Muscle of leg (tissue), 3 donors: ENCODE measurements at regions not wholly inside any gene's neighbourhood (a gene's known extent, or its start where the extent isn't known, plus 50 kb on each side); places are given as distances from the start of the nearest gene placed in this dataset.
A peak's percentile ranks its signal among the peaks of the same experiment; 100 is the strongest.

Source experiments
- DNase-seq: peaks from one replicate; pipeline ENCODE4 v3.0.0; 2013
- H3K27ac ChIP-seq: one replicate; pipeline ENCODE4 v1.5.1; 2013; ENCODE audit warnings: mild to moderate bottlenecking, low read length, control low read depth
- H3K27me3 ChIP-seq: one replicate; pipeline ENCODE4 v1.6.1; 2013; ENCODE audit warnings: low read length; ENCODE audit not compliant: control insufficient read depth, insufficient read depth
- H3K36me3 ChIP-seq: one replicate; pipeline ENCODE4 v1.6.1; 2013; ENCODE audit warnings: low read length; ENCODE audit not compliant: control insufficient read depth, insufficient read depth
- H3K4me1 ChIP-seq: one replicate; pipeline ENCODE4 v1.6.1; 2013; ENCODE audit warnings: low read length; ENCODE audit not compliant: control insufficient read depth, insufficient read depth
- H3K4me3 ChIP-seq: one replicate; pipeline ENCODE4 v1.5.1; 2013; ENCODE audit warnings: low read length, control low read depth
- H3K9me3 ChIP-seq: replicated peaks from 2 replicates; pipeline ENCODE4 v1.6.1; 2013; ENCODE audit warnings: low read depth, low read length; ENCODE audit not compliant: control insufficient read depth
- WGBS: methylation state at CpG from one replicate; pipeline ENCODE4 v1.1.5; 2013; ENCODE audit warnings: missing lambda C conversion rate; ENCODE audit not compliant: insufficient coverage; 5-methylcytosine and 5-hydroxymethylcytosine counted together

GRCh38 chr10:132477066-132477397 lies 60.6 kb upstream of the INPP5A start:
- H3K27ac ChIP-seq: no peak overlapping the region
- peaks cover 40% of the 10 kb centered on the region for H3K4me1 ChIP-seq
- DNase-seq: no peak
- peaks cover 4% of the 10 kb centered on the region for H3K27me3 ChIP-seq
- peaks cover 2% of the 10 kb centered on the region for H3K9me3 ChIP-seq
- no peaks in the 10 kb centered on the region for H3K36me3 ChIP-seq
- 82% methylated on average over 7 of the region's 8 CpGs for WGBS
- no peak overlapping the region for H3K4me3 ChIP-seq

GRCh38 chr10:132477398-132478340 lies 59.9 kb upstream of the INPP5A start:
- 37% methylated on average over 18 of the region's 23 CpGs for WGBS
- Histone ChIP-seq H3K9me3 (no peaks in the 10 kb centered on the region), H3K27me3 (peaks cover 4% of the 10 kb centered on the region), H3K4me1 (peaks cover 44% of the 10 kb centered on the region), H3K27ac (no peak overlapping the region), H3K36me3 (no peaks in the 10 kb centered on the region), H3K4me3 (no peak overlapping the region)
- DNase-seq: no peak

GRCh38 chr10:132478341-132479023 lies 59.1 kb upstream of the INPP5A start:
- no peaks in the 10 kb centered on the region for H3K36me3 ChIP-seq
- peaks cover 44% of the 10 kb centered on the region for H3K4me1 ChIP-seq
- H3K4me3 ChIP-seq: no peak overlapping the region
- 85% methylated on average over 13 of the region's 18 CpGs for WGBS
- H3K27me3 ChIP-seq: peaks cover 4% of the 10 kb centered on the region
- DNase-seq: no peak
- H3K9me3 ChIP-seq: no peaks in the 10 kb centered on the region
- H3K27ac ChIP-seq: no peak overlapping the region

- no peaks in the 10 kb centered on the region for H3K9me3 ChIP-seq
- no peaks in the 10 kb centered on the region for H3K36me3 ChIP-seq
- DNase-seq: no peak
- WGBS: 93% methylated on average over 10 of the region's 14 CpGs
- peaks cover 4% of the 10 kb centered on the region for H3K27me3 ChIP-seq
- H3K4me3 ChIP-seq: no peak overlapping the region
- no peak overlapping the region for H3K27ac ChIP-seq
- peaks cover 44% of the 10 kb centered on the region for H3K4me1 ChIP-seq
Observed at GRCh38 chr10:132479024-132479602, 58.5 kb upstream of the INPP5A start.

- Histone ChIP-seq H3K27ac (no peak overlapping the region), H3K36me3 (no peaks in the 10 kb centered on the region), H3K27me3 (peaks cover 4% of the 10 kb centered on the region), H3K4me3 (no peak overlapping the region), H3K9me3 (no peaks in the 10 kb centered on the region), H3K4me1 (peaks cover 44% of the 10 kb centered on the region)
- WGBS: 88% methylated on average over 14 of the region's 14 CpGs
- no peak for DNase-seq
Observed at GRCh38 chr10:132479603-132480221, 57.9 kb upstream of the INPP5A start.

GRCh38 chr10:132480356-132480755 lies 57.2 kb upstream of the INPP5A start:
- Histone ChIP-seq H3K27ac (no peak overlapping the region), H3K4me3 (no peak overlapping the region), H3K4me1 (peaks cover 44% of the 10 kb centered on the region), H3K9me3 (no peaks in the 10 kb centered on the region), H3K36me3 (no peaks in the 10 kb centered on the region), H3K27me3 (peaks cover 4% of the 10 kb centered on the region)
- 67% methylated on average over 6 of the region's 7 CpGs for WGBS
- no peak for DNase-seq

- no peak overlapping the region for H3K4me3 ChIP-seq
- WGBS: 68% methylated on average over 7 of the region's 10 CpGs
- no peak overlapping the region for H3K27ac ChIP-seq
- DNase-seq: no peak
- H3K27me3 ChIP-seq: peaks cover 1% of the 10 kb centered on the region
- H3K36me3 ChIP-seq: no peaks in the 10 kb centered on the region
- peaks cover 44% of the 10 kb centered on the region for H3K4me1 ChIP-seq
- H3K9me3 ChIP-seq: no peaks in the 10 kb centered on the region
Observed at GRCh38 chr10:132481690-132482089, 55.9 kb upstream of the INPP5A start.

- WGBS: 38% methylated on average over 1 of the region's 14 CpGs
- H3K27me3 ChIP-seq: no peaks in the 10 kb centered on the region
- H3K27ac ChIP-seq: no peak overlapping the region
- no peak overlapping the region for H3K4me3 ChIP-seq
- peak; percentile 69 for DNase-seq
- no peaks in the 10 kb centered on the region for H3K36me3 ChIP-seq
- H3K4me1 ChIP-seq: peaks cover 43% of the 10 kb centered on the region
- no peaks in the 10 kb centered on the region for H3K9me3 ChIP-seq
Observed at GRCh38 chr10:132482090-132482800, 55.3 kb upstream of the INPP5A start.

GRCh38 chr10:132483394-132483793 lies 54.2 kb upstream of the INPP5A start:
- Histone ChIP-seq H3K4me3 (no peak overlapping the region), H3K4me1 (peaks cover 31% of the 10 kb centered on the region), H3K27me3 (no peaks in the 10 kb centered on the region), H3K36me3 (no peaks in the 10 kb centered on the region), H3K27ac (no peak overlapping the region), H3K9me3 (no peaks in the 10 kb centered on the region)
- DNase-seq: no peak
- WGBS: 60% methylated on average over 1 of the region's 5 CpGs
